Amygdala (tissue), 56 donors: ENCODE measurements at regions not wholly inside any gene's neighbourhood (a gene's known extent, or its start where the extent isn't known, plus 50 kb on each side); places are given as distances from the start of the nearest gene placed in this dataset.

Source experiments
- DNase-seq, 56 donors: peaks; one replicate each; lab custom pipeline; 2025; lab: John Stamatoyannopoulos, UW

DNA sequence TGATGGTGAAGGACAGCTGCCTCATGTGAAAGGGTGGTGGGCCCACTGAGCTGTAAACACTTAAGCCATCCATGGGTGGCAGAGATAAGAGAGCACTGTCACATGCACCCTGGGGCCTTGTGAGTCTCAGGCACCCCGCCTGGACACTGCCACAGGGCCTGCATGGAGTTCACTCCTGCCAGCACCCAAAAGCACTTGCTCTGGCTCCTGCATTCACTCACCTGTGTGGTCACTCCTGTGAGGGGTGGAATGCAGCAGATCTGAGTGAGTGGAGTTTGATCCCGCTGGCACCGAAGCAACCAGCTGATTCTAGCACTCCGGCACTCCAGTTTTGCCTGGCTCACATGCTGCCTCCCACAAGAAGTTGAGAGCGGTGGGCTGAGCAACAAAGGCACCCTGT lies 1142.1 kb upstream of the PRMT6 start:
- no peak for DNase-seq

DNA sequence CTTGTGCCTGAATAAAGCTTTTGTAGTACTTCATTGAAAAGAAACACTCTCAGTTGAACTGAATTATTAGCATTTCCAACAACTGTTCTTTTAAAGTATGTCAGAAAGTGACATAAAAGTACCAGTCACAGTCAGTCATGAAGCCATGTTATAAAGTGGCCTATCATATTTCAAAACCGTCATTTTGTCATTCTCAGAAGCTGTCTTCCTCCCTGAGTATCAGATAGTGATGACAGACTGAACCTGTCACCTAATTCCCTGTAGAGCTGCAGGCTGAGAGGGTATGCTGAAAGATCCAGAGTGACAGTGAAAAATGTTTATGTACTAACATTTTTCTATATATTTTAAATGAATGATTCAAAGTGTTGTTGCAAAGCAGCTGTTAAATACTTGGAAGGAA lies 1121.7 kb upstream of the PRMT6 start:
- DNase-seq, result no peak

DNA sequence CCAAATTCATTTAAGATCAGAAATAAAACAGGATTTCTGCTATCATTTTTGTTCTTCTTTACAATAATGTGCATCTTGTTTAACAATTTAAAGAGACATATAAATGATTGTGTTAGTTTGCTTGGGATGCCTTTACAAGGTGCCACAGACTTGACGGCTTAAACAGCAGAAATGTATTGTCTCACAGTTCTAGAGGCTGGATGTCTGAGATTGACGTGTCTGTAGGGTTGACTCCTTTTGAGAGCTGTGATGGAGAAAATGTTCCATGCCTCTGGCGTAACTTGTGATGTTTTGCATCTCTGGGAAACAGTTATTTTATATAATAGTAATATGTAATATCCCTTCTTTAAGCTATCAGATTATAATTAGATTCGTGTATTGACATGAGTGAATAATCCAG lies 1091.6 kb upstream of the PRMT6 start:
- DNase-seq, result no peak

DNA sequence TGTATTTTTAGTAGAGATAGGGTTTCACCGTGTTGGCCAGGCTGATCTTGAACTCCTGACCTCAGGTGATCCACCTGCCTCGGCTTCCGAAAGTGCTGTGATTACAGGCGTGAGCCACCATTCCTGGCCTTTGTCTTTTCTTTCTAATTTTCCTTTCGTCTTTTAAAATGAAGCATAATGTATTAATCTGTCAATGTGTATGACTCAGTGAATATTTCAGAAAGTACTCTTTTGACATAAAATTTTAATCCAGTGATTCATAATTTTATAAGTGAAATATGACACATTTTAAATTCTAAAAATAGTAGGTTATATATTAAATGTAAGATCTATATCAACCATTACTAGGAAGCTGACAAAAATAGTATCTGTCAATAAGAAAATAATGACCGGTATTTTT lies 1059.0 kb upstream of the PRMT6 start:
- DNase-seq, result no peak

DNA sequence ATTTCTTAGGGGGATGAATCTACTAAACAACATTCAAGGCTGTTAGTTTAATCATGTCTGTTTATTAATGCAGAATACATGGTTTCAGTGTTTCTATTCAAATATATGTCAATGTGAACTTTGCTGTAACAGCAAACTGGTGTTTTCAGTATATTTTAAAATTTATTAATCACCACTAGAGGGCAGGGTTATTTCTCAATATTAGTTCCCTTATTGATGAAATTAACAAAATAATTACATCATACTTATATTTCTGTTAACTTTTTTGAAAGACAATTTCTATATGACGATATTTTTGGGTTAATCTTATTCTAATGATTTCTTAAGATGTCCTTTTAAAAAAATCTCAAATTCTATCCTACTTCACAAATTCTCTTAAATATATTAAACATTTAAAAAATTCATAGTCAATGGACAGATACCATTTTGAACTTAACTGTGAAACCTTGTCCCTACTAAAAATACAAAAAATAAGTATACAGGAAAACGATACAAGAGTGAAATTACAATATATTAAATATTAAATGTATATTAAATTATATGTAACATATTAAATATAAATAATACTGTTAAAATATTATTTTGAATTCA lies 1034.1 kb upstream of the PRMT6 start:
- DNase-seq, result no peak

DNA sequence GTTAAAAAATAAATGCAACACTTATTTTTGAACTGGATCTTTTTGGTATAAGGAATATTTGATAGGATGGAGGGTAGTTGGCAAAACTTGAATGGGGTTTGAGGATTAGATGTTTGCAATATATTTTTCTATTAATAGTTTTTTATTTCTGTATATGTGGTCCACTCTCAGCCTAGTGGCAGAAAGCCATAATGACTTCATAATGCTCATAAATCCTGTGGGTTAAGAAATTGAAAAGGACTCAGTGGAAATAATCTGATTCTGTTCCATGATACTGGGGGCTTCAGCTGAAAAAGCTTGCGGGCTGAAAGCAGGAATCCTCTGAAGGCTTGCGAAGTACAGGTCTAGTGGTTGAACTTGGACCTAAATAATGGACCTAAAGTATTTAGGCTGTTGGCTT lies 1028.6 kb upstream of the PRMT6 start:
- no peak for DNase-seq

DNA sequence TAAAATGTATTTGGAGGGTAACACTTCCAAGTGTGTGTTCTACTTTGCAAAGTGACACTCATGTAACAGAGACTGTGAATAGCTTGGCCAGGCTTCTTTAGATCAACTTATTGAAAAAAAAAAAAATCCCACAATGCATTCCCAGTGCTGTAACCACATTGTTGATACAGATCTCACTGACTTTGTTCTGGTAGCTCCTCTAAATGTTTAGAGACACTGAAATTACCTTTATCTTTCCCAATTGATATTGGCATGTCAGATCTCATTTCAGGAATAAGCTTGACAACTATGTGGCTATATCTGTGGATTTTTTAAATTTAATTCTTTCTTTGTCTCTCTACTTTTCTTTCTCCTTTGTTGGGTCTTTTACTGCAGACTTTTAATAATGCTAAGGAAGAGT lies 1018.9 kb upstream of the PRMT6 start:
- no peak for DNase-seq

DNA sequence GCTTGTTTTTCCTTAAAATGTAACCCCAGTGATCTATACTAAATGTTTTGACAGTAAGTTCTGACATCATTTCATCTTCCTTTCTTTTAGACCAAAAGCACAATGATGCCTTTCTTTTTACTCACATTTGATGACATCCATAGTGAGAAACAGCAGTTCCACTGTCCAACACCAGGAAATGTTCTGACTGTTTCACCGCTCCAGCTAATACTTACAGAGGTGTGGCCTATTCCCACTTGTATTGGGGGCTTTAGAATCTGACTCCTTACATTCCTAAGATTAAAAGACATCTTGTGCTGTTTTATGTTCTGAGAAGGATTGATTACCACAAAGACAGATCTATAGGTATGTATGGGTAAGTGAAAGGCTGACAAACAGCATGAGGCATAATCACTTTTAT lies 1018.2 kb upstream of the PRMT6 start:
- no peak for DNase-seq

DNA sequence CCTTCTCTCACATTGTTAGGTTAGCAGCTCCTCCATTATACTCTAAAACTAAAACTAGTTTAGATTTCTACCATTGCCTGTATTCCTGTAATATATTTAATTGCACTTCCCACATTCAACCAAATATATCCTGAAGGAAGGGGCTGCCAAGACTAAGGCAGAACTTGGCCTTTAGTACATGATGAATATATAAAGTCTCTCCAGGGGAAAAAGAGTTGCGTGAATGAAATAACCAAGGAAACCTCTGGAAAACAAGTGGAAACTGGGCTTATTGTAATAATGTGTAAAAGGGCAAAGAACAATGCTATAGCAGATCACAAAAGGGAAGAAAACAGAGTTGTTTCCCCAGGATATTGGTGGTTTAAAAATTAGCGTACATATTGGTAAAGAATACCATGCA lies 1012.5 kb upstream of the PRMT6 start:
- no peak for DNase-seq

DNA sequence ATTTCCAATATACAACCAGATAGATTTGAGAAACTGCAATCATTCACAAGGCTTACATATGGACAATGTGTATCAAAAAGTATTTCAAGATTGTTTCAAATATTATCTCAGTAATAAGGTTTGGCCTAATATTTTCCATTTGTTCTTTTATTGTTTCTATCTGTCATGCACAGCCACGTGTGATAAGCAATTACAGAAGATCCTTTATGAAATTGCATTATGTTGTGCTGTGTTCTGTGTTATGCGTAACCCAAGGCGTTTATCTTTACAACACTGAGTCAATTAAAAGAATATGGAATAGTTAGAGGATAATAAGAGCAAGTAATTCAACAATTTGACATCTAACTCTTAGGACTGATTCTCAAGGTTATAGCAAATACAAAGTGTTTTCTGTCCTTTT lies 1009.3 kb upstream of the PRMT6 start:
- DNase-seq, result no peak

DNA sequence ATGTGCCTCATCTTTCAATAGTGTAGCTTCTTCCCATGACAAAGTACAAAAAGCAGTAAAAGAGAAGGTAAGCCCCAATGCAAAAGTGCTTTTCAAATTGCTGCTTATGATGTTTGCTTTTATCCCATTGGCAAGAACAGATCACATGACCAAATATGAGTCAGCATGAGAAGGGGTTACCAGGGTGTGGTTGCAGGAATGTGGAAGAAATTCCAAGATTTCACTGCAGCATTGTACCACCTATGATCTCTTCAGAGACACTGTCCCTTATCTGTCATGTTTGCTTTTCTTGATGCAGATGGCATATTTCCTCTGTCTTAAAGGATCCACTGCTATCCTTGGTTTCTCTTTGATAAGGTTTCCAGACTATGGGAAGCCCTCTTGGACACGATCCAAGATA lies 1006.9 kb upstream of the PRMT6 start:
- no peak for DNase-seq

DNA sequence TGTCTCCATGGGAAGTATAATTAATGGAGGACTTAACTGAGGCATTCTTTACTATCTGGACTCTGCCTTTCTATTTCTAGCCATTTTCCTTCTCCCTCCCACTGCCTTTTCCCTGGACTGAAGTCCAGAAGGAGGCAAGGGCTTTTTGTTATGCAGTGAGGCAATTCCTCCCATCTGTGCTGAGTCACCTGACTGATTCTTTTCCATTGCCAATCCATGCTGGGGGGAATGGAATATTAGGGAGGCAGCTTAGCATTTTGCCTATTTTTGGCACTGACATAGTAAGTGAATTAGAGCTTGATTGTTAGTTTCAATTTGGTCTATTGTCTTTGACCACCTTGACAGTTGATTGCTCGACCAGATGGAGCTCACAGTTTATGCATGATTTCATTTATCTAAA lies 1000.6 kb upstream of the PRMT6 start:
- DNase-seq, result no peak

DNA sequence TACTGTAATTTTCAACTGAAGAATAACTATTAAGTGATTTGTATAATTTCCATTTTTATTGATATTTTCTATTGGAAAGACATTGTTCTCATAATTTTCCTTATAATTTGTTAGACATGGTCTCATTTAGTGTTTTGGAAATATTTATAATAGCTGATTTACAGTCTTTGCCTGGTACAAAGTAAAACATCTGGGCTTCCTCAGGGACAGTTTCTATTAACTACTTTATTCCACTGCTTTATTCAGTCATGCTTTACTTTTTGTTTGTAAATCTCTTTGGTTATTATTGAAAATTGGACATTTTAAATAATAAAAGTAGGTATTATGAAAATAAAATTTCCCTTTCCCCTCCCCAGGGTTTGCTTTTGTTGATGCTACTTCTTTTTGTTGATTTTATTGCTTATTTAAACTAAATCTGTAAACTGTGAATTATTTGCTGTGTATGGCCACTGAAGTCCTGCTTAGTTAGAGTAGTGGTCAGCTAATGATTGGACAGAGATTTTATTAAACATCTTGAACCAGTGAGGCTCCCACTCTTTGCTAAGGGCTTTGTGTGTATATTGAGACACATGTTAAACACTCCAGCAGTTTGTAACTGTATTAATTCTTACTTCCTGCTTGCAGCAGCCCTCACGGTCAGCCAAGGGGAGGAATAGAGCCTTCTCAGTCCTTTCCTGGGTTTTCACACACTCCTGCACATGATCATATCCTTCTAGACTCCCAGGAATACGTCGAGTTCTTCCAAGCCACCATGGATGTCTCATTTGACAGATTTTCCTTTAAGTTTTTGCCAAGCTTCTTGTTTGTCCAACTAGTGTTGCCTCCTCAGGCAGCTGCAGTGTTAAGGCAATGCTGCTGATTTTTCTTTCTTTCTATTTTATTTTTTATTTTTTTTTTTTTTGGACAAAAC lies 994.6 kb upstream of the PRMT6 start:
- no peak for DNase-seq

DNA sequence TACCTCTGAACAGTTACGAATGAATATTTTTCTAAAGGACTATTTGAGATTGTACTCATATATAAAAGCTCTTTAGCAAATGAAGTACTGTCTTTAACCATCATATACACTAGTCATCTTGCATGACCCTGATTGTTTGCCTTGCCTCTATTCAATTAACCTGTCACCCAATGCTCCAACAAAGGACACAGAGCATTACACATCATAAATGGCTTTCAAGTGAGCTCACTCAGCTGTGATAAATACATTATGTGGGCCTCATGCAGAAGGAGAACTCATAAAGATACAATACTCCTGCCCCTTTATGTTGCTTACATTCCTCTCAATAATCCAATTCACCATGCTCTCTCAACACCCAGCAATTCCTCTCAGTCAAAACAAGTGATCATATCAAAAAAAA lies 993.0 kb upstream of the PRMT6 start:
- no peak for DNase-seq

DNA sequence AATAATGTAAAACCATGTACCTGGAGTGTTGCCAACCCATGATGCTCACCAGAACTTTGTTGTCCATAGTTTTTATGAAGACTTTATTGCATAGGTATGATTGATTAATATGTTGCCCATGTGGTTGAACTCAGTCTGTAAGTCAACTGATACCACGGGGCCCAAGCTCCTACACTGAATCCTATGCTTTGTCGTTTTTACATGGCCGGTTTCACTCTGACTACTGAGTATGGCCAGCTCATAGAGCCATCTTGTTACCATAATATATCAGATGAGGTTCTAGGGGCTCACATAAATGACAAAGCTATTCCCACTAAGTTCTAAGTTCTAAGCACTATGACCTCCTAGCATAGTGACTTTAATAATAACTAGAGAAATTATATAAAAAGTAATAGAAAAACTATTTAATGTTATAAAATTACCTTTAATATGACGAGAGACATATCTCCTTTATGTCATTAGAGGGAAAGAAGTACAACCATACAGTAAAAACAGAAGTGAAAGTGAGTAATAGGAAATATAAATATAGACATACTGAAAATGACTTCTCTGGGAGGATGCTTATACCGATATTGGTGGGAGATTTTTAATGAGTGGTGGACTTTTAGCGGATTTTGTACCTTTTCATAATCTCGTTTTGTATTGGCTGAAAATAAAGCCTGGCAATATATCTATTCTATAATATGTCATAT lies 983.4 kb upstream of the PRMT6 start:
- DNase-seq, result no peak

DNA sequence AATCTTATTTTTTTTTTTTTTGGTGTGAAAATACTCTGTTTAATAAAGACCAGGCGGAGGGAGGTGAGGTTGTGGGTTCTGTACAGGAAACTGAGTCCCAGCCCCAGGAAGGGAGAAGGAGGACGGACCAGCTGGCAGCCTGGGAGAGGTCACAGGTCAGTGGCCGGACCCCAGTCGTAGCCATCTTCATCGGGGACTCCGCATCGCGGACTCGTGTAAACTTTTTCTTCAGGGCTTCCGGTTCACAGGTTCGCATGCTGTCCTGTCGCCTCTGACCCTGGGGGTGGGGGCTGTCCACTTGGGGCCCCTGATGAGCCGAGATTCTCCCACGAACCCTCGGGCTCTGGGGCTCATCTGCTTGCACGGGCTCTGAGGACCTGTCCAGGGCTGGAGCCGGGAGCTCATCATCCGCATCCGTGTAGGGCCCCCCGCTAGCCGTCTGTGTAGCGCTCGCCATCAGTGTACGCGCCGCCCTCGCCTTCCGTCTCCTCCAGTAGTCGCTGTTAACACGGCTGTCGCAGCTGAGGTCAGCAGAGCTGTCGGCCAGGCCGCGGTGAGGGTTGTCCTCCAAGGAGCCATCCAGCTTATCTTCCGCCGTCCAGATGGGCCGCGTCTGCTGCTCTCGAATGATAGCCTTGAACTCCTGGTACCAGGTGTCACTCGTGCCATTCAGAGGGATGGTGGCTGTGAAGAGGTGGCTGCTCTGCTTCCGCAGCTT lies 975.7 kb upstream of the PRMT6 start:
- DNase-seq, result peak in 1 of 56 donors; percentile 9

DNA sequence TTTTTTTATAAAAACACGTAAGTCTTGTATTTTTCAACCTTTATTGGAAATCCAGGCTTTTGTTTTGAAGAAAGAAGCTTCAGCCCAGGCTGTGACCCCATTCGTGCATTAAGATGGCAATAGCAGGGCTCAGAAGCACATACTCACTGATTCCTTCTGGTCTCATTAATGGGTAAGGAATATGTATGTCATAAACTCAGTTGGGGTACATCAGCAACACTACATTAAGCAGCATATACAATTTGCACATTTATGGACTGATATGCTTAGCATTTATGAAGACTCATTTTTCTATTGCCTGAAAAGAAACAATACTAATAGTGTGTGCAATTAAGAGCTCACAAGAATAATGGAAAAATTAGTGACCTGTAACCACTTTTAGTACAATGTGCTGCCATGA lies 945.4 kb upstream of the PRMT6 start:
- no peak for DNase-seq

DNA sequence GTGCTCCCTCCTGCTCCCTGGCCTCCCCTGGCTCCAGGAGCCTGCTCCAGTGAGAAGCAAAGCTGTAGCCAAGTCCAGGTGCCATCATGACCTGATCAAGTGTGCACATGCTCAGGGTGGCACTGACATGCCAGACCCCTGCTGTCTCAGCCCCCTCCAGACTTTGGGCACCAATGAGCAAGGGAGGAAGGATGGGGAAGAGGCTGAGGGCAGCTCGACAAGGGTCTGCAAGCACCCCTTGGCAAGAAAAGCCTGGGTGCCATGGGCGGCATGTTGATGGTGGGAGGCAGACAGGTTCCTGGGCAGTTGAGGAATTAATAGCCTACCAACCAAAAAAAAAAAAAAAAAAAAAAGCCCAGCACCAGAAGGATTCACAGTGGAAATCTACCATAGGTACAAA lies 942.6 kb upstream of the PRMT6 start:
- DNase-seq, result no peak

DNA sequence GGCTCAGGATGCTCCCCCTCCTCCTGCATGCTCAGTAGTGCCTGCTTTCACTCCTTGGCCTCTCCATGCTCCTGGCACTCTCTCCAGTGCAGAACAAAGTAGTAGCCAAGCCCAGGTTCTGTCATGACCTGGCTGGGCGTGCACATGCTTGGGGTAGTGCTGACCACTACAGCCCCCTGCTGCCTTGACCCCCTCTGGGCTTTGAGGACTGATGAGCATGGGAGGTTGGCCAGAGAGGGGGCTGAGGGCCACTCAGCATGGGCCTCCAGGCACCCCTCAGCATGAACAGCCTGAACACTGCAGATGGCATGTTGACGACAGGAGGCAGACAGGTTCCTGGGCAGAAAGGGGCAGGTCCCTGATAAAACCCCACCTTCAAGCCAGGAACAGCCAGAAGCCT lies 935.7 kb upstream of the PRMT6 start:
- DNase-seq, result no peak

DNA sequence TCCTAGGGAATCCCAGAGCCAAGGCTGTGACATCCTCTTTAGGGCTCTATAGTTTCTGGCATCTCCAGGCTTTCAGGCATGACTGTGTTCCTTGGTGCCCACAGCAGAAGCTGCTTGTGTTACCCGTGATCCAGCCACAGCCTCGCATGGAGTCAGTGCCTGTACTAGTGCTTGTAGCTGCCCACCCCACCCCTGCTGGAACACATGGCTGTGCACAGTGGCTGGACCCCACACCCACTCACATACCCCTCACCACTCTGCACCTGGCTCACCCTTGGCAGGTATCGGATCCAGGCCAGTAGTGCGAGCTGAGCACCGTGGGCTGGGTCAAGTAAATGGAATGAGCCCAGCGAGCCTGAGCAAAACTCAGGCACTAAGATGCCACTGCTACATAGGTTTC lies 934.7 kb upstream of the PRMT6 start:
- no peak for DNase-seq

DNA sequence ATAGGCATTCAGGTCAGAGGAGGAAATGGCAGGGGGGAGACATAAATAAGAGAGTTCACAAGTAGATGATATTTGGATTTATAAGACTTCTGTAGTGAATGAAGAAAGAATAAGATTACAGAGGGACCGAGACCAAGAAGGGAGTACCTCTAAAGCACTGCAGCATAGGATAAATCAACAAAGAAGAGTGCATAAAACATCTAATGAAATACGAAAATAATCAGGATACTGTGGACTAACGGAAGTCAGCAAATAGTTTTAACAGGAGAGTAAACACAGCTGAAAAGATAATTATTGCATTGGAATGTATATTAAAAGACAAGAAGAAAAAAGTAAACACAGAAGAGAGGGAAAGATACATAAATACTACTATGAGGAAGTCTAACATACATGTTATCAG lies 921.9 kb upstream of the PRMT6 start:
- no peak for DNase-seq
